ENCODE measurements at regions not wholly inside any gene's neighbourhood (a gene's known extent, or its start where the extent isn't known, plus 50 kb on each side); places are given as distances from the start of the nearest gene placed in this dataset.

- Histone ChIP-seq H3K27ac (ENCODE audit: low read depth, low read length) (no peak overlapping the region), H3K4me2 (ENCODE audit: low read length) (no peak overlapping the region), H3K27me3 (ENCODE audit: insufficient read depth, low read length, poor library complexity) (no peaks in the 10 kb centered on the region), H3K18ac (ENCODE audit: low read length) (no peak overlapping the region), H4K8ac (ENCODE audit: low read depth, low read length) (no peak overlapping the region), H3K9ac (ENCODE audit: low read length) (no peak overlapping the region), H3K4me3 (ENCODE audit: low read length) (no peak overlapping the region), H3K79me2 (ENCODE audit: control insufficient read depth, insufficient read depth, low read length) (no peaks in the 10 kb centered on the region), H3K4me1 (ENCODE audit: control insufficient read depth, low read depth, low read length) (no peaks in the 10 kb centered on the region), H3K23ac (ENCODE audit: low read length) (no peak overlapping the region), H3K56ac (ENCODE audit: low read length) (no peak overlapping the region), H2BK5ac (ENCODE audit: low read length) (no peak overlapping the region), H3K79me1 (ENCODE audit: low read length) (no peaks in the 10 kb centered on the region), H2BK120ac (ENCODE audit: low read depth, low read length) (no peak overlapping the region), H2AK5ac (ENCODE audit: low read length) (no peak overlapping the region), H4K5ac (ENCODE audit: low read length) (no peak overlapping the region), H3K4ac (ENCODE audit: low read depth, low read length) (no peak overlapping the region), H2BK15ac (replicated peaks; ENCODE audit: low read depth) (no peak overlapping the region), H3K36me3 (ENCODE audit: control insufficient read depth, insufficient read depth, low read length) (no peaks in the 10 kb centered on the region)
- WGBS (ENCODE audit: extremely low coverage, insufficient coverage, low lambda C conversion rate), result no CpG with 5 or more reads among the region's 1 CpG
- DNase-seq, result no peak
Observed at GRCh38 chr14:79986251-79986650, 225.1 kb downstream of the DIO2 start.

DNA sequence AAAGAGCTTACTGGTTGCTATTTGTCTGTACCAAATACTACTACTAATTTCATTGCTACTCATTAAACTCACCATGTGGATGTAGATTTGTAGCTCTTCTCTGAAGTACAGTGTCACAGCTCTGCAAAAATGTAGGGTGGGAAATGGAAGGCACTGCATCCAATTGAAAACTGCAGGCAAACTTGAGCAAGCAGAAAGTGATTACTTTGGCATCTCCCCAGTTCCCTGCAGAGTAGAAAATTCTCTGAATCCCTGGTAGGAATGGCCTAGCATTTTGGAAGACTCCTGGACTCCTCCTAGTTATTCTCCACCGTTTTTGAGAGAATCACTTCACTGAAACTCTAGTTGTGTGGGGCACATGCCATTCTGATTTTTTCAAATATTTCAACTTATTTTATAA is 239.1 kb downstream of the DIO2 start:
- H3K27ac ChIP-seq (ENCODE audit: low read depth, low read length), result no peak overlapping the region
- H3K4ac ChIP-seq (ENCODE audit: low read depth, low read length), result no peak overlapping the region
- H3K79me1 ChIP-seq (ENCODE audit: low read length), result no peaks in the 10 kb centered on the region
- H3K56ac ChIP-seq (ENCODE audit: low read length), result no peak overlapping the region
- no peak overlapping the region for H4K5ac ChIP-seq (ENCODE audit: low read length)
- H3K27me3 ChIP-seq (ENCODE audit: insufficient read depth, low read length, poor library complexity), result no peaks in the 10 kb centered on the region
- H2AK5ac ChIP-seq (ENCODE audit: low read length), result no peak overlapping the region
- no peak for DNase-seq
- H3K4me1 ChIP-seq (ENCODE audit: control insufficient read depth, low read depth, low read length), result no peaks in the 10 kb centered on the region
- H2BK5ac ChIP-seq (ENCODE audit: low read length), result no peak overlapping the region
- no peak overlapping the region for H3K9ac ChIP-seq (ENCODE audit: low read length)
- no peak overlapping the region for H4K8ac ChIP-seq (ENCODE audit: low read depth, low read length)
- no peak overlapping the region for H3K23ac ChIP-seq (ENCODE audit: low read length)
- no CpG with 5 or more reads among the region's 1 CpG for WGBS (ENCODE audit: extremely low coverage, insufficient coverage, low lambda C conversion rate)
- H2BK120ac ChIP-seq (ENCODE audit: low read depth, low read length), result no peak overlapping the region
- H3K36me3 ChIP-seq (ENCODE audit: control insufficient read depth, insufficient read depth, low read length), result no peaks in the 10 kb centered on the region
- H3K4me2 ChIP-seq (ENCODE audit: low read length), result no peak overlapping the region
- H3K79me2 ChIP-seq (ENCODE audit: control insufficient read depth, insufficient read depth, low read length), result no peaks in the 10 kb centered on the region
- H3K18ac ChIP-seq (ENCODE audit: low read length), result no peak overlapping the region
- H3K4me3 ChIP-seq (ENCODE audit: low read length), result no peak overlapping the region
- no peak overlapping the region for H2BK15ac ChIP-seq (replicated peaks; ENCODE audit: low read depth)

DNA sequence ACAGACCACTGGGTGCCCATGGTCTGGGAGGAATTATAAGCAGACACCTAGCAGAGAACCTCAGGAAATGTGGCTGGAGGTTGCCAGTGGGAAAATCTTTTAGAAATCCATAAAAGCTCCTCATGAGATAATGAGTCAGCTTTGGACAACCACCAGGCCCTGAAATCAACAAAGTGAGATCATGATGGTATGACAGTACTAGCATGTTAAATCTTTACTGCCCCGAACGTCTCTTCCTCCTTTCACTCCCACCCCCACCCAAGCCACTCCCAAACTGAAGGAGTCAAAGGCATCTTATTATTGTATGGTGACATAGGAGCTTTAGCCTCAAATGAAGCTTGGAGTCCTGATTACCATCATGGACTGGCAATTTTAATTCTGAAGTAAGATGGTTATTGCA is 240.0 kb downstream of the DIO2 start:
- Histone ChIP-seq H3K79me2 (ENCODE audit: control insufficient read depth, insufficient read depth, low read length) (no peaks in the 10 kb centered on the region), H3K56ac (ENCODE audit: low read length) (no peak overlapping the region), H3K79me1 (ENCODE audit: low read length) (no peaks in the 10 kb centered on the region), H3K4me1 (ENCODE audit: control insufficient read depth, low read depth, low read length) (no peaks in the 10 kb centered on the region), H3K27me3 (ENCODE audit: insufficient read depth, low read length, poor library complexity) (no peaks in the 10 kb centered on the region), H3K18ac (ENCODE audit: low read length) (no peak overlapping the region), H4K8ac (ENCODE audit: low read depth, low read length) (no peak overlapping the region), H3K27ac (ENCODE audit: low read depth, low read length) (no peak overlapping the region), H2BK15ac (replicated peaks; ENCODE audit: low read depth) (no peak overlapping the region), H3K4me2 (ENCODE audit: low read length) (no peak overlapping the region), H3K23ac (ENCODE audit: low read length) (no peak overlapping the region), H3K4me3 (ENCODE audit: low read length) (no peak overlapping the region), H2BK120ac (ENCODE audit: low read depth, low read length) (no peak overlapping the region), H3K9ac (ENCODE audit: low read length) (no peak overlapping the region), H3K4ac (ENCODE audit: low read depth, low read length) (no peak overlapping the region), H4K5ac (ENCODE audit: low read length) (no peak overlapping the region), H3K36me3 (ENCODE audit: control insufficient read depth, insufficient read depth, low read length) (no peaks in the 10 kb centered on the region), H2BK5ac (ENCODE audit: low read length) (no peak overlapping the region), H2AK5ac (ENCODE audit: low read length) (no peak overlapping the region)
- DNase-seq, result no peak
- no CpG with 5 or more reads among the region's 2 CpGs for WGBS (ENCODE audit: extremely low coverage, insufficient coverage, low lambda C conversion rate)

DNA sequence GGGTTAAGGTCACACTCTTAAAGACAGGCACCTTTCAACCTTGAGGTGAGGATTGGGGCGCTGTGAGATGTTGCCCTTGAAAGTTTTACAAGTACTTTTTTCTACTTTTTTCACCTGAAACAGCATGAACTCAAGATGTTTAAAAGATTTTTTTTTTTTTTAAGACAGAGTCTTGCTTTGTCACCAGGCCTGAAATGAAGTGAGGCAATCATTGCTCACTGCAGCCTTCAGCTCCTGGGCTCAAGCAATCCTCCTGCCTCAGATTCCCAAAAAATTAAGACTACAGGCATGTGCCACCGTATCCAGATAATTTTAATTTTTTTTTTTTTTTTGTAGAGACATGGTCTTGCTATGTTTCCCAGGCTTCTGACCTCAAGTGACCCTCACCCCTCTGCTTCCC is 243.9 kb downstream of the DIO2 start:
- Histone ChIP-seq H3K23ac (ENCODE audit: low read length) (no peak overlapping the region), H3K36me3 (ENCODE audit: control insufficient read depth, insufficient read depth, low read length) (no peaks in the 10 kb centered on the region), H2BK5ac (ENCODE audit: low read length) (no peak overlapping the region), H3K9ac (ENCODE audit: low read length) (no peak overlapping the region), H3K79me1 (ENCODE audit: low read length) (no peaks in the 10 kb centered on the region), H2BK15ac (replicated peaks; ENCODE audit: low read depth) (no peak overlapping the region), H4K5ac (ENCODE audit: low read length) (no peak overlapping the region), H2AK5ac (ENCODE audit: low read length) (no peak overlapping the region), H3K18ac (ENCODE audit: low read length) (no peak overlapping the region), H3K4me1 (ENCODE audit: control insufficient read depth, low read depth, low read length) (no peaks in the 10 kb centered on the region), H3K27ac (ENCODE audit: low read depth, low read length) (no peak overlapping the region), H2BK120ac (ENCODE audit: low read depth, low read length) (no peak overlapping the region), H3K4ac (ENCODE audit: low read depth, low read length) (no peak overlapping the region), H3K4me2 (ENCODE audit: low read length) (no peak overlapping the region), H3K56ac (ENCODE audit: low read length) (no peak overlapping the region), H3K79me2 (ENCODE audit: control insufficient read depth, insufficient read depth, low read length) (no peaks in the 10 kb centered on the region), H3K27me3 (ENCODE audit: insufficient read depth, low read length, poor library complexity) (no peaks in the 10 kb centered on the region), H3K4me3 (ENCODE audit: low read length) (no peak overlapping the region), H4K8ac (ENCODE audit: low read depth, low read length) (no peak overlapping the region)
- DNase-seq, result no peak
- WGBS (ENCODE audit: extremely low coverage, insufficient coverage, low lambda C conversion rate), result no CpG with 5 or more reads among the region's 2 CpGs

- H4K8ac ChIP-seq (ENCODE audit: low read depth, low read length), result no peak overlapping the region
- no peak overlapping the region for H3K27ac ChIP-seq (ENCODE audit: low read depth, low read length)
- H3K4me1 ChIP-seq (ENCODE audit: control insufficient read depth, low read depth, low read length), result no peaks in the 10 kb centered on the region
- no peak overlapping the region for H2AK5ac ChIP-seq (ENCODE audit: low read length)
- no peak overlapping the region for H2BK5ac ChIP-seq (ENCODE audit: low read length)
- DNase-seq, result no peak
- no peaks in the 10 kb centered on the region for H3K36me3 ChIP-seq (ENCODE audit: control insufficient read depth, insufficient read depth, low read length)
- H3K79me1 ChIP-seq (ENCODE audit: low read length), result no peaks in the 10 kb centered on the region
- no peak overlapping the region for H3K4ac ChIP-seq (ENCODE audit: low read depth, low read length)
- no peaks in the 10 kb centered on the region for H3K79me2 ChIP-seq (ENCODE audit: control insufficient read depth, insufficient read depth, low read length)
- no peak overlapping the region for H2BK15ac ChIP-seq (replicated peaks; ENCODE audit: low read depth)
- no peak overlapping the region for H3K4me3 ChIP-seq (ENCODE audit: low read length)
- H4K5ac ChIP-seq (ENCODE audit: low read length), result no peak overlapping the region
- H3K4me2 ChIP-seq (ENCODE audit: low read length), result no peak overlapping the region
- H3K18ac ChIP-seq (ENCODE audit: low read length), result no peak overlapping the region
- H3K27me3 ChIP-seq (ENCODE audit: insufficient read depth, low read length, poor library complexity), result no peaks in the 10 kb centered on the region
- H3K56ac ChIP-seq (ENCODE audit: low read length), result no peak overlapping the region
- H3K9ac ChIP-seq (ENCODE audit: low read length), result no peak overlapping the region
- H3K23ac ChIP-seq (ENCODE audit: low read length), result no peak overlapping the region
- H2BK120ac ChIP-seq (ENCODE audit: low read depth, low read length), result no peak overlapping the region
Observed at GRCh38 chr14:79967001-79967400, 244.3 kb downstream of the DIO2 start.

GRCh38 chr14:79965896-79966295 is 245.4 kb downstream of the DIO2 start:
- H3K56ac ChIP-seq (ENCODE audit: low read length), result no peak overlapping the region
- no peaks in the 10 kb centered on the region for H3K79me2 ChIP-seq (ENCODE audit: control insufficient read depth, insufficient read depth, low read length)
- no peaks in the 10 kb centered on the region for H3K79me1 ChIP-seq (ENCODE audit: low read length)
- no peak overlapping the region for H3K9ac ChIP-seq (ENCODE audit: low read length)
- H4K5ac ChIP-seq (ENCODE audit: low read length), result no peak overlapping the region
- no peak overlapping the region for H3K27ac ChIP-seq (ENCODE audit: low read depth, low read length)
- H3K4me1 ChIP-seq (ENCODE audit: control insufficient read depth, low read depth, low read length), result no peaks in the 10 kb centered on the region
- H3K4me3 ChIP-seq (ENCODE audit: low read length), result no peak overlapping the region
- H3K27me3 ChIP-seq (ENCODE audit: insufficient read depth, low read length, poor library complexity), result no peaks in the 10 kb centered on the region
- H3K18ac ChIP-seq (ENCODE audit: low read length), result no peak overlapping the region
- no peak overlapping the region for H3K4me2 ChIP-seq (ENCODE audit: low read length)
- no peak overlapping the region for H2BK5ac ChIP-seq (ENCODE audit: low read length)
- no peak overlapping the region for H4K8ac ChIP-seq (ENCODE audit: low read depth, low read length)
- no peak overlapping the region for H2BK15ac ChIP-seq (replicated peaks; ENCODE audit: low read depth)
- H2BK120ac ChIP-seq (ENCODE audit: low read depth, low read length), result no peak overlapping the region
- H3K4ac ChIP-seq (ENCODE audit: low read depth, low read length), result no peak overlapping the region
- no peak overlapping the region for H2AK5ac ChIP-seq (ENCODE audit: low read length)
- no CpG with 5 or more reads among the region's 2 CpGs for WGBS (ENCODE audit: extremely low coverage, insufficient coverage, low lambda C conversion rate)
- H3K23ac ChIP-seq (ENCODE audit: low read length), result no peak overlapping the region
- no peaks in the 10 kb centered on the region for H3K36me3 ChIP-seq (ENCODE audit: control insufficient read depth, insufficient read depth, low read length)
- DNase-seq, result no peak
